Urothelium cell line (cell line): ENCODE measurements at regions not wholly inside any gene's neighbourhood (a gene's known extent, or its start where the extent isn't known, plus 50 kb on each side); places are given as distances from the start of the nearest gene placed in this dataset.

Source experiments
- DNase-seq: peaks from one replicate; pipeline ENCODE4 v3.0.0; 2011; ENCODE audit warnings: low spot score, mixed read lengths
- FAIRE-seq: peaks from 2 replicates; lab custom pipeline; 2011; peaks lifted over from hg19 to GRCh38; lab: Jason Lieb, UNC

DNA sequence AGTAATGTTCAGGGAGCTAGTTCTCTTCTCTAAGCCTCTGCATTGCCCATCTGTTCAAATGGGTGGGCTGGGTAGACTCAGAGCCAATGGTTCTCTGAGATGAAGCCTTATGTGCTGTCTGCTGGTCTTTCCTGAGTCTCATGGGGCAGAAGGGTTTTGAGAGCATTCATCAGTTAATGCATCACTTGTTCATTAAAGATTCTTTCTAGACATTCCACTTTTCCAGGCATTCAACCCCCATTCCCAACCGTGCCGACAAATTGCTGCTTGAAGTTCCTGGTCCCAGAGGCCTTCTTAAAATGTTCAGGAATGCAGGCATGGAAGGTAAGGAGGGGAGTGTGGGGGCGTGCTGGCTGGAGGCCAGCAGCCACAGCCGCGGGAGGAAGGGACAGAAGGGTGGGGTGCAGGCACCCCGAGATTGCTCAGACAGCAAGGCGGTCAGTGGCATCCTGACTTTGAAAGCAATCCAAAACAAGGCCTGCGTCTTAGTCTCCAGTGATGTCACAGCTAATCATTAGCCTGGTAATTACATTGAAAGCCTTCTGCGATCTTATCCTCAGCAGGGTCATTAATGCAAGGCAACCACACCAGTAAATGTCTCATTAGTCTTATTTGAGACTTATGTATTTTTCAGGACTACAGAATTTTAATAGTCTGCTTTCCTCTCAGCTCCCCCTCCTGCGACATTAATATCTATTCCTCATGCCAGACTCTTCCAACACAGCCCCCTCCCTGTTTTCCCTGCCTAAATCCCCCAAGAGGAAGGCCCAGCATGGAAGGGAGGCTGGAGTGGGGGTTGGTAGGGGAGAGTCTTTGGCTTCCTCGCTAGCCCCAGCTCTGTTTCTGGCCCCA is 328.8 kb downstream of the MIAT start:
- FAIRE-seq (peak; percentile 93), DNase-seq (no peak)

DNA sequence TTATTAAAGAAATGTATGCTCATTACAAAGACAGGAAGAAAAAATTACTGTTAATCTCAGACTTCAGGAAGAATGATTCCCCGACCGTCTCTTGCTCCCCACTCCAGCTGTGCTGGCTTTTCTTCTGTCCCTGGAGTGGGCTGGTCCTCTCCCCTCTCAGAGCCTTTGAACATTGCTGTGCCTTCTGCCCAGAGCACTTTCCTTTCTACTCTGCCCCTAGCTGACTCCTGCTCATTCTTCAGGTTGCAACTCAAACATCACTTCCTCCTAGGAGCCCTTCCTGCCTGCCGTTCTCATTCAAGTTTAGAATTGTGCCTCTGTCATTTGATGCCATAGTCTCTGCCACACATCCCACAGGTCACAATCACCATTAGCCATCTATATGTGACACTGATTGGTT is 329.5 kb downstream of the MIAT start:
- FAIRE-seq, result no peak
- DNase-seq, result peak; percentile 78

DNA sequence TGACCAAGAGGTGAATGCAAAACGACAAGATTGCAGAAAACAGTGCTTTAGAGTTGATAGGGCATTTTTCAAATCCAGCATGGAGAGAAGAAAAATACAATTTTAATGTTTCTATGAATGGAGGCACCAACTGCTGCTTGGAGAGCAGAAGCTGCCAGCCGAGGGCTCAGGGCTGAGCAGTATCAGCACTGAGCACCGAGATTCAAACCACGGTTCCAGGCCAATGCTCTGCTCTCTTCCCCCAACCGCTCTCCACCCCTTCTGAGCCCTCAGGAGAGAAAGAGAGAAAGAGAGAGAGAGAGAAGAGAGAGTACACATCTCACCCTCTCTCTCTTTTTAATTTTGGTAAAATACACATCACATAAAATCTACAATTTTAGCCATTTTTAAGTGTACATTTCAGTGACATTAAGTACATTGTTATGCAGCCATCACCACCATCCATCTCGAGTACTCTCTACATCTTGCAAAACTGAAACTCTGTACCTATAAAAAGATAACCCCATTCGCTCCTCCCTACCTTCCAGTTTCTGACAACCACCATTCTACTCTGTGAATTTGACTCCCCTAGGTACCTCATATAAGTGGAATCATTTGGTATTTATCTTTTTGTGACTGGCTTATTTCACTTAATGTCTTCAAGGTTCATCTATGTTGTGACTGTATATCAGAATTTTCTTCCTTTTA is 333.3 kb downstream of the MIAT start:
- FAIRE-seq, result peak; percentile 27
- DNase-seq, result no peak

DNA sequence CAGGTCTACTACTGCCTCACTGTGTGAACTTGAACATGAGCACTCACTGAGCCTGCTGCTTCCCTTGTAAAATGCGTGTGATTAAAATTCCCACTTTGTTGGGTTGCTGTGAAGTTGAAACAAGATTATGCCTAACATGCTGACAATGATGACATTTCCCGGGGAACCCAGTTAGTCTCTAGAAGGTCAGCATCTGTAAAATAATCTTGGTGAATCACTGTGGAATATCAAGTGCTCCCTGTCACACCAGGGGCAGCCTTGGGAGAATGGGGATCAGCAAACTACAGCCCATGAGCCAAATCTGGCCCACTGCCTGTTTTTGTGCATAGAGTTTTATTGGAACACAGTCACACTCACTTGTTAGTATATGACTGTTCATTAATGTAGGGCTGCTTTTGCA is 335.2 kb downstream of the MIAT start:
- peak; percentile 95 for FAIRE-seq
- no peak for DNase-seq

GRCh38 chr22:26993886-26994285 is 336.5 kb downstream of the MIAT start:
- FAIRE-seq (no peak), DNase-seq (no peak)

- FAIRE-seq, result no peak
- no peak for DNase-seq
Measured at GRCh38 chr22:26994801-26995200, 337.4 kb downstream of the MIAT start.

GRCh38 chr22:26995235-26995634 is 337.8 kb downstream of the MIAT start:
- DNase-seq (peak; percentile 56), FAIRE-seq (peak; percentile 98)

DNA sequence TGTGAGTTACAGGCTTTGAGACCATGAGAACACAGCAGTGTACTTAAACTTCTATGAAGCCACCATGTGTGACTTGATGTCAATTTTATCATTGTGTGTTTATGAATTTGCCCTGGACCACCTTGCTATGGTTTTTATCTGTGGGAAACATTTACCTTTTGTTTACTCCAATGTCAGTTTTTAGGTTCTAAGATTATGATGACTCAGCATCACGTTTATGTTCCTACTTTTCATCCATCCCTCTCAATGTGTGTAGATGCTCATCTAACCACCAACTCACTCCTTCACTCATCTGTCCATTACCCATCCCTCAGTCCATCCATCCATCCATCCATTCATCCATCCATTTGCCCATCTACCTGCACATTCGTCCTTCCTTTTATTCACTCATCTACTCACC is 338.8 kb downstream of the MIAT start:
- DNase-seq (no peak), FAIRE-seq (no peak)

DNA sequence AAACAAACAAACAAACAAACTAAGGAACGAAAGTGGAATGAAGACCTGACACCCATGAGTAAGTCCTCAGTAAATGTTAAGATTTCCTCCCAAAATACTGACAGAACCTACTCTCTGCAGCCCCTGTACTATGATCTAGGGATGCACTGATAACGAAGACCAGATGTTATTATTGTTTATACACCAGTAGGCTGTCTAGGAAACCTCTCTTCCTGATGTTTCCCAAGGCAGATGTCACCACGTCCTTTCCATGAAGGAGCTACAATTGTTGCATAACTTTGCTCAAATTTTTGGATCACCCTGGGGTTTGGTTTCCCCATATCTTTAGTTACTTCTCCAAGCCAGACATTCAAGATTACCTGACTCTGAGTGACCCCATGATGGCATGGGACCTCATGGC is 340.7 kb downstream of the MIAT start:
- FAIRE-seq (peak; percentile 79), DNase-seq (no peak)

DNA sequence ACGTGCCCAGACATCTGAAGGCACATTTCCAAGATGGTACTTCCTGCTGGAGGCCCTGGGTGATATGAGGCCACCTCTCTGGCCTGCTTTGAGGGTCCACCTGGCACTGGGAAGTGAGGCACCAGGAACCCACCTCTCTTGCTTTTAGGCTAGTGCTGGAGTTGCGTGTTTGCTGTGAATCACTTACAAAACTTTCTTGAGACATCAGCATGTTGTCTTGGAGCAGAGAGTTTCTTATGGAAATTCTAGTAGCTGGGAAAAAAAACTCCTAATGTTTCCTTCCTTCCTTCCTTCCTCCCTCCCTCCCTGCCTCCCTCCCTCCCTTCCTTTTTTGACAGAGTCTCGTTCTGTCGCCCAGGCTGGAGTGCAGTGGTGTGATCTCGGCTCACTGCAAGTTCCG is 341.3 kb downstream of the MIAT start:
- FAIRE-seq (no peak), DNase-seq (no peak)

GRCh38 chr22:27003297-27003696 is 345.9 kb downstream of the MIAT start:
- DNase-seq, result no peak
- no peak for FAIRE-seq

- FAIRE-seq, result peak; percentile 91
- DNase-seq, result no peak
Measured at GRCh38 chr22:27004434-27004833, 347.0 kb downstream of the MIAT start.

DNA sequence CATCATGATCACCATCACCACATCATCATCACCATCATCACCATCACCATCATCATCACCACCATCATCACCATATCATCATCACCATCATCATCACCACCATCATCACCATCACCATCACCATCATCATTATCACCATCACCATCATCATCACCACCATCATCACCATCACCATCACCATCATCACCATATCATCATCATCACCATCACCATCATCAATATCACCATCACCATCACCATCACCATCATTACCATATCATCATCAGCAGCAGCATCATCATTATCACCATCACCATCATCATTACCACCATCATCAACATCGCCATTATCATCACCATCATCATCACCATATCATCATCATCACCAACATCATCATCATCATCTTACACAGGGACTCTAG is 351.1 kb downstream of the MIAT start:
- DNase-seq, result no peak
- FAIRE-seq, result peak; percentile 100

GRCh38 chr22:27011133-27011532 is 353.7 kb downstream of the MIAT start:
- peak; percentile 81 for FAIRE-seq
- no peak for DNase-seq

GRCh38 chr22:27011717-27012116 is 354.3 kb downstream of the MIAT start:
- DNase-seq (no peak), FAIRE-seq (no peak)

DNA sequence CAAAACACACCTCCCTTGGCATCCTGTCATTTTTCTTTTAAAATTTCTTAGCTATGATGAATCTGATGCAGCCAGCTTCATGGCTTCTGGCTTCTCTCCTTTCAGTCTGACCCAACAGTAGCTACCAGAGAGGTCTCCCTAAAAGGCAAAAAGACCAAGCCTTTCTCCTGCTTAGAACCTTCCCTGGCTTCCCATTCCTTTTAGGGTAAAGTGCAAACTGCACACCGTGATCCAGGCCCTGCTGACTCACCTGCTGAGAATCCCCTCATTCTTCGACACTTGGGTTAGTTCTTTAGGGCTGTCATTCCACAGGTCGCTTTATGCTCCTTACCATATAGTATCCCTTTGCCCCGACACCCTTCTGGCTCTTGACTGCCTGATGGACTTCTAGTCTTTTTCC is 362.4 kb downstream of the MIAT start:
- peak; percentile 99 for FAIRE-seq
- peak; percentile 82 for DNase-seq

GRCh38 chr22:27022274-27022895 is 365.0 kb downstream of the MIAT start:
- peak; percentile 99 for FAIRE-seq
- DNase-seq, result no peak

DNA sequence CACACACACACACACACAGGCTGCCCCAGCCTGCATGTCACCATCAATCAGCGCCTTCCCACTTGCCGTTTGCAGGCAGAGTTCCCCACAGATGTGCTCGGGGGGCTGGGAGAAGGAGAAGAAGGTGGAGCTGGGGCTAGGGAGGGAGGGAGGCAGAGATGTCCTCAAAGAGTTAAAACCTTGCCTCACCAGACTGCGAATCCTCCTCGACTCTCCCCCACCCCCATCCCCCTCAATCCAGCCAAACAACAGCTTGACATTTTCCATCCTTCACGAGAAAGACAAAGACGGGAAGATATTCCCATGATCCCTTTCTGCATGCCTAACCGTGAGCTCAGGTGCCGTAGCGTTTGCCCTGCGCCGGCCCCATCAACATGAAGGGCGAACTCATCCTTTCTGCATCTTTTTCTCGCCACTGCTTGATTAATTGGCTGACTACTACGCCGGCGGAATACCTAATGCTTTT is 365.5 kb downstream of the MIAT start:
- DNase-seq (no peak), FAIRE-seq (no peak)

DNA sequence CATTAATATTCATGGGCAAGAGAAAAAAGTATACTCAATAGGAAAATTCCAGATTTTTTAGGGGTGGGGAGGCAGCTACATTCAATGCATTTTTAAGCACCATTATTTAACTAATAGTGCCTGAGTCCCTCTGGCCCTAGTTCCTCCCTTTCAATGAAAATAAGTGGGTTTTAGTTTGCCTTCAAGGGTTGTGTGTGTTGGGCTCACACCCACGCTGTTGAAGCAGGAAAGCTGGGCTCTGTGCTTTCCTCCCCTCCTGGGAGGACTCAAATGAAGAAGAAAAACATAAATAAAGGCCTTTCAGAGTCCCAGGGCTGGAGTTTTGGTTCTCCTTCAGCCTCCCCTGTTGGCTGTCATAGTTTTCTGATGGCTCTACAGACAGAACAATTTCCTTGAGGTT is 366.2 kb downstream of the MIAT start:
- FAIRE-seq (peak; percentile 35), DNase-seq (no peak)

GRCh38 chr22:27024982-27025381 is 367.6 kb downstream of the MIAT start:
- DNase-seq (no peak), FAIRE-seq (peak; percentile 61)

DNA sequence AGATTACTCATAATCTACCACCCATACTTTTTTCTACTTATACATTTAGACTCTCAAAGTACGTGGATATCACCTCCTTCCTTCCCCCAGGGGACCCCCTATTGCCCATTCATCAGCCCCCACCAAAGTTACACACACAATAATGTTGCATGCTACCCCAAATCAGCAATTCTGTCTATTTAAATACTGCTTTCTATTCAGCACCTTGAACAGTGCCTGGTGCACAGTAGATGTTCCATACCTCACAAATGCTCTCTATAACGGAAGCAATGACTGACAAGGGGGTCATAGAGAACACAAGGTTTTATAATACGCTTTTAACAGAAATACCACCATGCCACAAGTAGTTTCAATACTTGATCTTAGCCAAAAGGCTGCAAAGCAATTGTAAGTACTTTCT is 370.7 kb downstream of the MIAT start:
- peak; percentile 94 for FAIRE-seq
- DNase-seq, result no peak
